Heart left ventricle (tissue), 16 donors: ENCODE measurements at regions not wholly inside any gene's neighbourhood (a gene's known extent, or its start where the extent isn't known, plus 50 kb on each side); places are given as distances from the start of the nearest gene placed in this dataset.
"Not testable (repeated sequence)": the region's sequence is repeated elsewhere in the genome, so short reads cannot be mapped to it uniquely, and the experiment has no call there.

ENCODE experiments used
- ATAC-seq, 4 donors: fragments of 200-7000 bp; cut with Tn5 transposase; one replicate each; pipeline ENCODE4 v1.9.1; 2020 to 2022; ENCODE audit warnings: moderate library complexity in 4 of 4, mild to moderate bottlenecking in 3 of 4, moderate number of reproducible peaks in 1 of 4
- DNase-seq, 5 donors: peaks; one replicate each; pipeline ENCODE4 v3.0.0-alpha.2; 2020
- H3K27ac ChIP-seq, 12 donors: fragments of 200-600 bp; sonication (generic) in 4 of 12; one replicate each; pipeline versions ENCODE4 v1.5.0 to v1.8.0; 2016 to 2022; ENCODE audit warnings: mild to moderate bottlenecking in 2 of 12
- H3K27me3 ChIP-seq, 9 donors: fragments of 200-600 bp; sonication (generic) in 2 of 9; one replicate each; pipeline versions ENCODE4 v1.5.1 to v1.8.0; 2016 to 2022; ENCODE audit warnings: mild to moderate bottlenecking in 3 of 9
- H3K36me3 ChIP-seq, 9 donors: fragments of 200-600 bp; sonication (generic) in 2 of 9; one replicate each; pipeline versions ENCODE4 v1.5.0 to v1.8.0; 2018 to 2022; ENCODE audit warnings: mild to moderate bottlenecking in 2 of 9
- H3K4me1 ChIP-seq, 12 donors: fragments of 200-600 bp; sonication (generic) in 4 of 12; one replicate each; pipeline versions ENCODE4 v1.5.0 to v1.8.0; 2016 to 2022; ENCODE audit warnings: mild to moderate bottlenecking in 3 of 12
- H3K4me3 ChIP-seq, 12 donors: fragments of 200-600 bp; sonication (generic) in 4 of 12; one replicate each; pipeline versions ENCODE4 v1.5.0 to v1.8.0; 2017 to 2022; ENCODE audit warnings: mild to moderate bottlenecking in 9 of 12, moderate library complexity in 4 of 12
- H3K9me3 ChIP-seq, 12 donors: fragments of 200-600 bp; sonication (generic) in 4 of 12; one replicate each; pipeline versions ENCODE4 v1.5.0 to v1.8.0; 2016 to 2022; ENCODE audit warnings: mild to moderate bottlenecking in 1 of 12
- POLR2A ChIP-seq, 2 donors: fragments of 450-650 bp; IDR thresholded peaks; one replicate each; pipeline ENCODE4 v1.6.1; 2017; ENCODE audit warnings: antibody characterized with exemption in 2 of 2, mild to moderate bottlenecking in 2 of 2, moderate library complexity in 2 of 2
- WGBS, 4 donors: extraction: QIAGEN DNeasy Blood & Tissue Kit in 2 of 4; methylation state at CpG; one replicate each; pipeline versions ENCODE4 v1.1.5 to v1.1.7; 2013 to 2018; 5-methylcytosine and 5-hydroxymethylcytosine counted together
- intact Hi-C, 10 donors: fragments of 100-400 bp; cut with DNase I; formaldehyde crosslinking; loops; one replicate each; pipeline versions ENCODE4 v1.11.1 to v1.14.2; 2022
- TF ChIP-seq, protein P1 (sequence below), 12 donors: fragments of 200-600 bp; sonication (generic) in 4 of 12; IDR thresholded peaks; one replicate each; pipeline versions ENCODE4 v1.5.0 to v1.8.0; 2018 to 2022; ENCODE audit warnings: antibody characterized with exemption in 12 of 12, mild to moderate bottlenecking in 5 of 12
- donor health status: ischemic (EF 13 %, LVEDD 7.1; RV severe dilation, severe dysfunction).
- donor health status: healthy with polysubstance abuse.
- donor health status: DM: no; HTN: yes; CAD: no.
- donor health status: DM: no; HTN: no; CAD: no.
- donor health status: ischemic (EF 25% LVEDD 6.9; RV normal size, moderate dysfunction).
- donor health status: ischemic (EF 25% LVEDD 5.7; RV mildly dilated, moderate dysfunction).
- donor health status: healthy.
- donor health status: DM: yes; HTN: yes; CAD: no.
- donor health status: ischemic (EF 35%, LVEDD 5.7; RV mildly dilated, moderate dysfunction).
- donor health status: nonischemic (EF 11% LVEDD 7.7; RV severe dilation, severe dysfunction).
- donor health status: DM: yes; HTN: yes; CAD: no.
- donor health status: PGD.
- donor health status: ischemic (EF 29% LVEDD 5.4; RV normal size, mild dysfunction).
- donor health status: nonischemic (EF 23%, LVEDD 6.1; RV moderate dilation, normal function).

DNA sequence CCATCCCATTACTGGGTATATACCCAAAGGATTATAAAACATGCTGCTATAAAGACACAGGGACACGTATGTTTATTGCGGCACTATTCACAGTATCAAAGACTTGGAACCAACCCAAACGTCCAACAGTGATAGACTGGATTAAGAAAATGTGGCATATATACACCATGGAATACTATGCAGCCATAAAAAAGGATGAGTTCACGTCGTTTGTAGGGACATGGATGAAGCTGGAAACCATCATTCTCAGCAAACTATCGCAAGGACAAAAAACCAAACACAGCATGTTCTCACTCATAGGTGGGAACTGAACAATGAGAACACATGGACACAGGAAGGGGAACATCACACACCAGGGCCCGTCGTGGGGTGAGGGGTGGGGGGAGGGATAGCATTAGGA lies 106.1 kb downstream of the CHD1L start:
- H3K9me3 ChIP-seq, intact Hi-C loops, H3K27me3 ChIP-seq, H3K27ac ChIP-seq, H3K4me3 ChIP-seq, ATAC-seq, H3K4me1 ChIP-seq, H3K36me3 ChIP-seq, DNase-seq: not testable (repeated sequence)
- WGBS, 4 donors, result 83 to 89% (median 85%) methylated on average over 8 of the region's 8 CpGs

- intact Hi-C loops, result no loop called here
Measured at GRCh38 chr1:147349533-147349932, 107.0 kb downstream of the CHD1L start.

DNA sequence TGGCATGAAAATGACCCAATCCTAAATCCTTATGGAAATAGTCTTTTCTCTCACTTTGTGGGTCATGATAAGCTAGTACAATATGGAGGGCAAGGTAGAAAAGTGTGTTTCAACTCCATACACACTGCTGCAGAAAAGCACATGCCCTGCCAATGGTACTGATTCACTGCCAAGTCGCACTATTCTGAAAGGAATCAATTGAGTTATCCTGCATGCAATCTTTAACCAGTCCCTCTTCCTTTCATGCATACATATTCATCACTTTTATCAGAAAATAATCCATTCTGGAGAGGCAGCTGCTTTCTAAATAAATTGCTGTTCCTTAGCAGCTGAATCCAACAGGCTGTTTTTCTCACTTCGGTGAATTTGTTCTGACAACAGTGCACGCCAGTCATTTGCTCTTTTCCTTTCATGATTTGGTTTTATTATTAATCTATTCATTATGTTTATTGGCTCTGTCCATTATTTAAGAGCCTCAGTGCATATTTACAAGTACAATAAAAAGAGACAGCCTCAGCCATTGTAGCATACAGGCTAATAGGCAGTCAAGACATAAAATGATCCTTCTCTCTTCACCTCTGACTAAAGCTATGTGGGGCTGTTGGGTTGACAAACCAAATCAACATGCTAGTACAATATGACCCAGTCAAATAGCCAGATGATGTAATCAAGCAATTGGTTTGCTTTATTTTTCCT lies 108.8 kb downstream of the CHD1L start:
- intact Hi-C loops, result no loop called here
- DNase-seq (no peak), ATAC-seq (no peak)
- H3K36me3 ChIP-seq, result no peaks in the 10 kb centered on the region
- H3K9me3 ChIP-seq, result no peaks in the 10 kb centered on the region
- H3K27ac ChIP-seq, result no peak overlapping the region
- 84 to 92% (median 87%) methylated on average over 3 of the region's 3 CpGs for WGBS, 4 donors
- no peaks in the 10 kb centered on the region for H3K4me1 ChIP-seq
- peaks cover 0 to 7% (median 0%) of the 10 kb centered on the region in 9 donors for H3K27me3 ChIP-seq
- TF ChIP-seq, protein P1, sequence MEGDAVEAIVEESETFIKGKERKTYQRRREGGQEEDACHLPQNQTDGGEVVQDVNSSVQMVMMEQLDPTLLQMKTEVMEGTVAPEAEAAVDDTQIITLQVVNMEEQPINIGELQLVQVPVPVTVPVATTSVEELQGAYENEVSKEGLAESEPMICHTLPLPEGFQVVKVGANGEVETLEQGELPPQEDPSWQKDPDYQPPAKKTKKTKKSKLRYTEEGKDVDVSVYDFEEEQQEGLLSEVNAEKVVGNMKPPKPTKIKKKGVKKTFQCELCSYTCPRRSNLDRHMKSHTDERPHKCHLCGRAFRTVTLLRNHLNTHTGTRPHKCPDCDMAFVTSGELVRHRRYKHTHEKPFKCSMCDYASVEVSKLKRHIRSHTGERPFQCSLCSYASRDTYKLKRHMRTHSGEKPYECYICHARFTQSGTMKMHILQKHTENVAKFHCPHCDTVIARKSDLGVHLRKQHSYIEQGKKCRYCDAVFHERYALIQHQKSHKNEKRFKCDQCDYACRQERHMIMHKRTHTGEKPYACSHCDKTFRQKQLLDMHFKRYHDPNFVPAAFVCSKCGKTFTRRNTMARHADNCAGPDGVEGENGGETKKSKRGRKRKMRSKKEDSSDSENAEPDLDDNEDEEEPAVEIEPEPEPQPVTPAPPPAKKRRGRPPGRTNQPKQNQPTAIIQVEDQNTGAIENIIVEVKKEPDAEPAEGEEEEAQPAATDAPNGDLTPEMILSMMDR (IDR thresholded peaks at IDR 0.05), result no peak
- TF ChIP-seq POLR2A (IDR thresholded peaks at IDR 0.05), result no peak
- H3K4me3 ChIP-seq, result no peak overlapping the region

More at GRCh38 chr1:147349533-147349932, 107.0 kb downstream of the CHD1L start:
- H3K9me3 ChIP-seq, result no peaks in the 10 kb centered on the region
- H3K4me3 ChIP-seq, result no peak overlapping the region
- peaks cover 0 to 2% (median 0%) of the 10 kb centered on the region in 9 donors for H3K27me3 ChIP-seq
- no peak overlapping the region for H3K27ac ChIP-seq
- 50 to 76% (median 64%) methylated on average over 1 of the region's 1 CpG for WGBS, 4 donors
- H3K4me1 ChIP-seq, result no peaks in the 10 kb centered on the region
- TF ChIP-seq, protein P1 (IDR thresholded peaks at IDR 0.05), result no peak
- TF ChIP-seq POLR2A (IDR thresholded peaks at IDR 0.05), result no peak
- DNase-seq (no peak), ATAC-seq (no peak)
- no peaks in the 10 kb centered on the region for H3K36me3 ChIP-seq

- TF ChIP-seq, protein P1 (IDR thresholded peaks at IDR 0.05), result no peak
- no peak for TF ChIP-seq POLR2A (IDR thresholded peaks at IDR 0.05)
- H3K36me3 ChIP-seq, result no peaks in the 10 kb centered on the region
- no peak for ATAC-seq
Measured at GRCh38 chr1:147377263-147378246, 135.1 kb downstream of the CHD1L start.

More at GRCh38 chr1:147377263-147378246, 135.1 kb downstream of the CHD1L start:
- intact Hi-C loops, result loop anchor here in 1 of 10 donors (1.0 kb wide), 1 partner anchor 19 kb away; no protein-coding TSS in a partner anchor
- Histone ChIP-seq H3K4me3 (no peak overlapping the region), H3K9me3 (peaks cover 0 to 14% (median 0%) of the 10 kb centered on the region in 12 donors), H3K27me3 (no peaks in the 10 kb centered on the region), H3K4me1 (no peaks in the 10 kb centered on the region), H3K27ac (no peak overlapping the region)
- DNase-seq, result no peak
- 35 to 45% (median 38%) methylated on average over 4 of the region's 4 CpGs for WGBS, 4 donors
